ENCODE measurements at regions not wholly inside any gene's neighbourhood (a gene's known extent, or its start where the extent isn't known, plus 50 kb on each side); places are given as distances from the start of the nearest gene placed in this dataset.

- TF ChIP-seq CTCF (IDR thresholded peaks at IDR 0.05; ENCODE audit: poor library complexity) (no peak), EZH2 (IDR thresholded peaks at IDR 0.05; ENCODE audit: borderline replicate concordance) (no peak)
Observed at GRCh38 chrX:142327182-142327581, 122.1 kb upstream of the MAGEC2 start.
